Left kidney (tissue), 1 donor: ENCODE measurements at regions not wholly inside any gene's neighbourhood (a gene's known extent, or its start where the extent isn't known, plus 50 kb on each side); places are given as distances from the start of the nearest gene placed in this dataset.
"Not testable (repeated sequence)": the region's sequence is repeated elsewhere in the genome, so short reads cannot be mapped to it uniquely, and the experiment has no call there.

Experiments used
- DNase-seq: peaks from one replicate; pipeline ENCODE4 v3.0.0-alpha.2; 2013

DNA sequence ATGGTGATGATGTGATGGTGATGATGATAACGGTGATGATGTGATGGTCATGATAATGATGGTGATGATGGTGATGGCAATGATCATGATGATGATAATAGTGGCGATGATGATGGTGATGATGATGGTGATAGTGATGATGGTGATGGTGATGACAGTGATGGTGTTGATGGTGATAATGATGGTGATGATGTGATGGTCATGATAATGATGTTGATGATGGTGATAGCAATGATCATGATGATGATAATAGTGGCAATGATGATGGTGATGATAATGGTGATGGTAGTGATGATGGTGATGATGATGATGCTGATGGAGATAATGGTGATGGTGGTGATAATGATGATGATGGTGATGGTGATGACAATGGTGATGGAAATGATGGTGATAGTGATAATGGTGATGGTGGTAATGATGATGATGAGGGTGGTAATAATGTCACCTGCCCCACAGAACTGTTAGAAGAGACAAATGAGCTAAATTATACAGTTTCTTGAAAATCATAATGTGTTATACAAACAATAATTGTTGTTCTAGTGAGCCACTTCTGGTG is 289.9 kb downstream of the ASMT start:
- DNase-seq = no peak

GRCh38 chrX:1906028-1906427 is 291.2 kb downstream of the ASMT start:
- no peak for DNase-seq

- DNase-seq = not testable (repeated sequence)
Observed at GRCh38 chrX:1908996-1909395, 294.1 kb downstream of the ASMT start.

- DNase-seq = no peak
Observed at GRCh38 chrX:1909419-1910206, 294.8 kb downstream of the ASMT start.

GRCh38 chrX:1910207-1910470 is 295.3 kb downstream of the ASMT start:
- DNase-seq = no peak

GRCh38 chrX:1911401-1912128 is 296.7 kb downstream of the ASMT start:
- DNase-seq = no peak

GRCh38 chrX:1912193-1912592 is 297.3 kb downstream of the ASMT start:
- DNase-seq = no peak

GRCh38 chrX:1914606-1915365 is 299.9 kb downstream of the ASMT start:
- no peak for DNase-seq

- DNase-seq = no peak
Observed at GRCh38 chrX:1918780-1919179, 303.9 kb downstream of the ASMT start.

- no peak for DNase-seq
Observed at GRCh38 chrX:1925053-1925481, 310.2 kb downstream of the ASMT start.

- no peak for DNase-seq
Observed at GRCh38 chrX:1928805-1929204, 313.9 kb downstream of the ASMT start.

DNA sequence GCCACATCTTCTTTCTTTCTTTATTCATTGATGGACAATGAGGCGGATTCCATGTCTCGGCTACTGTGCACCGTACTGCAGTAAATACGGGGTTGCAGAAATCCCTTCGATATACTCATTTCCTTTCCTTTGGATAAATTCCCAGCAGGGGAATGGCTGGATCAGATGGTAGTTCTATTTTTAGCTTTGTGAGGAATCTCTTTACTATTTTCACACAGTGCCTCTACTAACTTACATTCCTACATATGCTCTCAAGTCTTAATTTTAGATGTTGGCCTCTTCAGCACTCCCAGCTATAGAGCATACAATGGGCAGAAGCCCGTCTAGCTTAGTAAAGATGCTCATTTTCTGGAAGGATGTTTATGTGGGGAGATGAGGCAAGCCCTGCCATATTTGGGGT is 317.4 kb downstream of the ASMT start:
- no peak for DNase-seq

- DNase-seq = no peak
Observed at GRCh38 chrX:1933964-1934363, 319.1 kb downstream of the ASMT start.

DNA sequence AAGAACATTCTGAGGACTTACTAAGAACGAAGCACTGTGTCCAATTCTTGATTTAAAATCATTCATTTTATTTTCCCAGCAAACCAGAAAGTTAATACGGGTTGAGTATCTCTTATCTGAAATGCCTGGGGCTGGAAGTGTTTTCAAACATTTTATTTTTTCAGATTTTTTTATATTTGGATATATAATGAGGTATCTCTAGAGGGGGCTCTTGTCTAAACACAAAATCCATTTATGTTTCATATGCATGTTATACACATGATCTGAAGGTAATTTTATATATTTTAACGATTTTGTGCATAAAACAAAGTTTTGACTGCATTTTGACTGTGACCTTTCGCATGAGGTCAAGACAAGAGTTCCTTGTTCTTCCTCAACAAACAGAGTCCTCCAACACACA is 320.9 kb downstream of the ASMT start:
- no peak for DNase-seq

DNA sequence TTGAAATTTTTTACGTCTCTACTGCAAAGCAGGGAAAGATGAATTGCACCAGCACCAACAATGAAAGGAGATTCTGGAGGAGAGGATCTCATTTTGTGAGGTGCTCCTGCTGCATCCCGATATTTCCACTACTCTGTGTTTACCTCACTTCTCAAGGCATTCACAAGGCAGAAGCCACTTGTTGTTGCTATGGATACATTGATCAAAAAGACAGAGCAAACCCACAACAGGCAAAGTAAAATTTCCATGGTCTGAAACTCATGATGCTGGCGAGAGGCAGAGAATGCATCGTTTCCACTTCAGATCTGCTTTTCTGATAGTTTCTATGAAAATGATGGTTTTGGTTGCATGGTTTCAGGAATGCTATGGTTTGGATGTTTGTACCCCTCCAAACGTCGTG is 323.3 kb downstream of the ASMT start:
- no peak for DNase-seq

DNA sequence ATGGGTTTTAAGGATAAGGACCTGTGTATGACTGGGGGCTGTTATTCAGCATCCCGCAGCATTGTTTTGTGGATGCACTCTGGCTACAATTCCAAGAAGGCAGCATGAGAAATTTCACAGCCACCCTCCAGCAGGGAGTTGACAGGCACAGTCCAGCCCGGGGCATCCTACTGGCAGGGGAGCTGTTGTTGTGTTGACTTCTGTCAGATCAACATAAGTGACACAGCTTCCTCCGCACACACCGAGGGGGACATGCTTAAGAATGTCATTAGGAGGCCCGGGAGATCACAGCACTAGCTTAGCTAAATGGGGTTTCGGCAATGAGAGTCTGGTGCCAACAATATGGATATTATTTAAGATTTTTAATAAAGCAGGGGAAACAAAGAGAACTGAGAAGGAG is 326.5 kb downstream of the ASMT start:
- DNase-seq = no peak

DNA sequence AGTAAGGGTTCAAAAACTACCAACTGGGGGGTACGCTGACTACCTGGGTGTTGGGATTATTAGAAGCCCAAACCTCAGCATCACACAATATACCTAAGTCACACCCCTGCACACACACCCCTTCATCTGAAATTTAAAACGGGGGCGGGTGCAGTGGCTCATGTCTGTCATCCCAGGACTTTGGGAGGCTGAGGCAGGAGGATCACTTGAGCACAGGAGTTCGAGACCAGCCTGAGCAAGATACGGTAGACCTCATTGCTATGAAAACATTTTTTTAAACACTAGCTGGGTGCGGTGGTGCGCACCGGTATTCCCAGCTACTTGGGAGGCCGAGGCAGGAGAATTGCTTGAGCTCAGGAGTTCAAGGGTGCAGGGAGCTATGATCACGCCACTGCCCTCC is 331.0 kb downstream of the ASMT start:
- DNase-seq = no peak

- DNase-seq = no peak
Observed at GRCh38 chrX:1946974-1947373, 332.1 kb downstream of the ASMT start.
